NCI-H1092 (cell line): ENCODE measurements at regions not wholly inside any gene's neighbourhood (a gene's known extent, or its start where the extent isn't known, plus 50 kb on each side); places are given as distances from the start of the nearest gene placed in this dataset.
"Not testable (repeated sequence)": the region's sequence is repeated elsewhere in the genome, so short reads cannot be mapped to it uniquely, and the experiment has no call there.

ENCODE experiments used
- DNase-seq: peaks from one replicate; lab custom pipeline; 2025; lab: John Stamatoyannopoulos, UW

DNA sequence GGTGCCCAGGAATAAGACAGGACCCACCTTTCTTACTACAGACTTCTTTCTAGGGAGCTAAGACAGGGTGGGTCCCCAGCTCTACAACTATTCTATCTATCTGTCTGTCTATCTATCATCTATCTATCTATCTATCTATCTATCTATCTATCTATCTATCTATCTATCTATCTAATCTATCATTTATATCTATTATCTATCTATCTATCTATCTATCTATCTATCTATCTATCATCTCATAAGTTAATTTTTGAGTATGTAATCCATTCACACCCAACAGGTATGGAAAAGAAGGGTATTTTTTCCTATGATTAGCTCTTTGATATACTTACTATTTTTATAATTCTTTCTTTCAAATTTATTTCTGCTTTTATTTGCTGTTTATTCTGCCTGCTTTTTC, 55.9 kb downstream of the BAMBI start:
- no peak for DNase-seq

DNA sequence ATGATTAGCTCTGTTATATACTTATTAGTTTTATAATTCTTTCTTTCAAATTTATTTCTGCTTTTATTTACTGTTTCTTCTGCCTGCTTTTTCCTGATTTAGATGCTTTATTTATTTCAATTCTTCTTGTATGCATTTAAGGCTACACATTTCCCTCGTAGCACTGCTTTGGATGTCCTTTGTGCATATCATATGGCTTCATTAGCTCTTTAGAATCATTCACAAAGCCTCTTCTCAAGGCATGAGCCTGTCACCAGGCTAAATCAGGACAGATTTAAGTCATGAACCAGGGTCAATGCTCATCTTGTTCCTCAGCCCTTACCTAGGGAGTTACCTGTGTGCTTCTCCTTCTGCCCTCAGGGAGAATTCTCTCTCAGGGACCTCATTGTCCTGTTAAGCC, 56.3 kb downstream of the BAMBI start:
- DNase-seq: no peak

DNA sequence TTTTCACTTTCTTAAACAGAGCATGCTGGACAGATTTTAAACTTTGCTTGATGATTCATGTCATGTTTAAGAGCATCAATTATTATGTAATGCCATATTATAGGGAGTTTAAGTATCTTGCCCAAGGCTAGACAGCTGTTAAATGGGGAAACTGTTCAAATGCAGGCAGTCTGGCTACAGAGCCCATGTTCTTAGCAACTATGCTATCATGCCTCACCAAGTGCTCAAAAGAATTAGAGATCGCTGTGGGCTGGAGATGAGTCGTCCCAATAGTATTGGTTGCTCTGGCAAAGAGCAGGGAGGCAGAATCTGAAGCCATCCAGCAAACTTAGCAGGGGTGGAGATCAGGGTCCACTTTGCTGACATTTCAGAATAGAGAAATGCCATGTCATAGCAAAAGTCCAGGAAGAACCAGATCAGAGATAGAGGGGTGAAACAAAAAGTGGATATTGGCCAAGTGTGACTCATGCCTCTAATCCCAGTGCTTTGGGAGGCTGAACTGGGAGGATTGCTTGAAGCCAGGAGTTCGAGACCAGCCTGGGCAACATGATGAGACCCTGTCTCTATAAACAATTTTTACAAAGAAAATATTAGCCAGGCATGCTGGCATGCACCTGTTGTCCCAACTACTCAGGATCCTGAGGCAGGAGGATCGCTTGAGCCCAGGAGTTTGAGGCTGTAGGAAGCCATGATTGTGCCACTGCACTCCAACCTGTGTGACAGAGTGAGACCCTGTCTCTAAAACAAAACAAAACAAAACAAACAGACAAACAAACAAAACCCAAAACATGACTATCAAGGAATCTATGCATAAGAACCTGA, 57.8 kb downstream of the BAMBI start:
- DNase-seq: no peak

DNA sequence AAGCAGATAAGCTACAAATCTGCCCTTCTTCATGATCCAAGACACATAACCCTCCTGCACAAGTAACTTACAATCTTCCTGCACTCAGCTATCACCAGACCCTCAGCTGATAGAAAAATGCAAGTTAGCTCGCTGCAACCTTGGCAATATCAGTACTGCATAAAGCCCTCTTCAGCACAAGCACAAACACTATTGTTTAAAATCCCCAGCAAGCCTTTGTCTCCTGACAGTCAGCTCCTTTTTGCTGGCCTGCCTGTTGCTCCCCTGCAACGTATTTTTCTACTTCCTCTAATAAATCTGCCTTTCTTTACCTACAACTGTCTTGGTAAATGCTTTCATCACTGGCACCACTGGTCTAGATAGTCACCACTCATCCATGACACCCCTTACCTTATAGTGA, 59.8 kb downstream of the BAMBI start:
- DNase-seq: no peak

DNA sequence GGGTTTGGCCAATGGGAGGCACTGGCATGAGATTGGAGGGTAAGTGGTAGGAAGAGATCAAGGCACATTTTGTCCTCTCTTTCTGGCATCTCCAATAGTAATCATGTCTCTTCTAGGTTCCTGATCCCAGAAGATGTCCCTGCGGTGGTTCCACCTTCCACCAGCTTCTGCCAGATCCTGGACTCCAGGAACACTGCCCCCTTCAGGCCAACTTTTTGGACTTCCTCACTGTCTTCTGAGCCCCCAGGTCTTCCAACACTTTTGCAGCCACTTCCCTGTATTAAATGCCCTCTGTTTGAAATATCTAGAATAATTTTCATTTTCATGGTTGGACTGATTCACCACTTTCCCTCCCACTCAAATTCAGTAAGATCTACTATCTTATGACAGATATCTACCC, 60.9 kb downstream of the BAMBI start:
- no peak for DNase-seq

DNA sequence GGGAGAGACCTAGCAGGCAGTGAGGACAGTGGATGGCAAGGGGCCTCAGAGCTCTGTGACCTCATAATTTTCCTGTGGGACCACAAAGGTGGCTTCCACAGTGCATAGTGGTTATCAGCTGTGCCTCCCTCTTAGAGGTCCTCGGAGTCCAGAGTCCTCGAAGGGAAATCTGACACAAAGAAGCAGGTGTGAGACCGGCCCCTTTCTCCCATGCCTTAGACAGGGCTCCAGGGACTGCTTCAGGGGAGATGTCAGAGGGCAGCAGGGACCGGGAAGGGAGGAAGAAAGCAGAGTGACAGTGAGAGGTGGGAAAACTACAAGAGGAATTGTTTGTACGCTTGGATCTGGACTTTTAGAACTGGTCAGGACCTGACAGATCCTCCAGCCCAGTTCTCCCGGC, 66.3 kb downstream of the BAMBI start:
- DNase-seq: no peak

DNA sequence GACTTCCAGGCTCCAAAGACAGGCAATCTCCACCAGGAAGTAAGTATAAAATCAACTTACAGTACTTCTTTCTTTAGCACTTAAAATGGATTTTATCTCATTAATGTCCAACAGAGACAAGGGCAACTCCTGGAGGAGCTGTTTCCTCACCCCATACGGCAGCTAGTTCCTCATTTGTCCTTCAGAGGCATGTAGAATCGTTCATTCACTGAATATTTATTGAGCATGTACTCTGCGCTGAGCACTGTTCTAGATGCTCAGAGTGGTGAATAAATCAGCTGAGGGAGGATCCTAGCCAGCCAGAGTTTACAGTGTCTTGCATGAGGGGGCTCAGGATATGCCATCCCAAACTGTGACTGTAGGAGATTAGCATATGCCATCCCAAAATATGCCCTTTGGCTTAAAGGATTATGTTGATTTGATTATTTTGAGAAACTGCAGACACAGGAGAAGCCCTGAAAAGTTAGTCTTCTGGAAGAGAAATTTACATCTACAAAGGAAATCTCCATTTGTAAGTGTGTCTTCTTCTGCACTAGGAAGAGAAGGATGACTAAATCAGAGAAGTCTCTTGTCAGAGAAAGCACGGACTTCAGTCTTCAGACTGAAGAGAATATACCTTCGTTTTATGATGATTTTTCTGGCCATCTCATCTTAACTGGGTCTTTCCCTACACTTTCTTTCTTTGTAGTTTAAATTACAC, 66.9 kb downstream of the BAMBI start:
- DNase-seq: no peak

DNA sequence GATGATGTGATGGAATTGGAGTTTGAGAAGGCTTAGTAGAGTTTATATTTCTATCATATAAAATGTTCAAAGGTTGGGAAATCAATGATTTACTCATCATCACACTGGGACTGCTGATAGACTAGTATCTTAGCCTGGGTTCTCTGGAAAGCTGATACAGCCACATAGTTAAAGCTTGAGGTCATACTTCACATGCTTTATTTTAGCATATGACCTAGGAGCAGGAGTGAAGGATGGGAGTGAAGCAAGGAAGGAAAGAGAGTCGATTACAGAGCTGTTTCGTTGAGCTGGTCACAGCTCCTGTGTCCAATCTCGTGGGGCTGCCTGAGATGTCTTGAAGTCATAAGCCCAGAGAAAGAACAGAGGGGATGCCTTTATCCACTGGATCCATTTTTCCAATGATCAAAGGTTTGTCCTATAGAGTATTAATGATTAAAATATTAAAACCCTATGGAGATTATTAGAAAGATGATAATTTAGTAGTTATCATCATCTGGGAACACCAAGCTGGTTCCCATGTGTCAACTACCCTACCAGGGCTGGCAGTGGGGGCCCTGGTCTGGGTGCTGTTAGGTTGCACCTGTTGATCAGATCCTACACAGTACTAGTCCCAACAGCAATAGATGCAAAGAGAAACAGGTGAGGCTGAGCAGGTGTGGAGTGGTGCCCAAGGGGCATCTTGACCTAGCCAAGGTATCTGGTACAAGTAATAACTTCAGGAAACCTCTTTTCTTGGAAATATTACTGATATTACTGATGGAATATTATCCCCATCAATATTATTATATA, 77.8 kb downstream of the BAMBI start:
- DNase-seq: no peak

DNA sequence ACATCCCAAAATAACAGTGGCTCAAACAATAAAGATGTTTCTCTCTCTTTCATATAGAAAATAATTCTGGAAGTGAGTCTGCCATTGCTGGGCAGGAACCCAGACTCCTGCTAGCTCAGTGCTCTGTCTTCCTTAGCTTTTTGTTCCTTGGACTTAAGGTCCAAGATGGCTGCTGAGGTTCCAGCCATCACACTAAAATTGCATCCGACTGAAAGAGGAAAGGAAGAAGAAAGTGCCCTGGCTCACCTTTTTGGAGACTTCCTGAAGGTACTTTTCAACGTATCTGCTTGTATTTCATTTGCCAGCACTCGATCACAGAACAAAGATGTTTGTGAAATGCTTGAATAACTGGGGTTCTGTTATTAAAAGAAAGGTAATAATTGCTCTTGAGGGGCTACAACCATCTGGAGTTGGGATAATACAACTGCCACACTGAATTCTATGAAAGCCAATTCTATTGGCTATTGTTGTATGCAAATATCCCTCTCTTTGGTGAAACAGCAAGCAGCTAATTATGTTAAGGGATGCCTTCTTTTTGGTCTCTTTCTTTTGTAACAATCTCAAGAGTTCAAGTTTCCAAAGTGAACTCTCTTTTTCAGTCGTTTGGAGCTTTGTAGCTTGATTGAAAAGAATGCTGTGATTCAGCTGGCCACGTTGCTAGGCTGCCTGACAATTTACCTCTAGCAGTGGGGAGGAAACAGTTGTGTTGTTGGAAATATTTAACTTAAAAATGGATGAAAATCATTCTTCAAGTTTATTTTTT, 83.9 kb downstream of the BAMBI start:
- DNase-seq: no peak

DNA sequence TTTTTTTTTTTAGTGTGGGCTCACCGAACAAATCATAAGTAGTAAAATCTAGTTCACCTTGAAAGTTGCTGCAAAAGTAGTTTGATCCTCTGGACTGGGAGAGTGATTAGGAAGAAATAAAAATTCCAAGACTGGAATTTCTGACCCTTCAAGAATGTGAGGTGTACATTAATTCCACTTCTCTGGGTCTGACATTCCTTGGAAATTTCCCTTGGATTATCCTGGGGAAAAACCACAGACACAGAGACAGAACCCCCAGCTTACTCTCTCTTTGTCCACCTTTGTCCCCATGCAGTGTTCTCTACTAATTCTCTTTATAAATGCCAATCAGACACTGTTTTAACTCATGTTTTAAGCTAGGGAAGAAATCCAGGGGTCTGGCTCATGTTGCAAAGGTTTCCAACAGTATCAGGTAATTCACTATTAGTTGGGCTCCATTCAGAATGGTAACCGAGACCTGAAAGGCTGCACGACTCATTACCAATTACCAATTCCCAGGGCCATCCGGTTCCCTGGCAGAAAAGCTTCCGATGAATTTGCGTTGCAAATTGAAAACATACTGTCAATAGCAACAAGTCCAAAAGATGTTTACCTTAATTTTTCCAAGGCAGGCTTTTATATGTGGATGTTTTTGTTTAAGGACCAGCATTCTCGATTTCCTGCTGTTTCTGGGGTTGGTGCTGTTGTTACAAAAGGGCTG, 86.3 kb downstream of the BAMBI start:
- no peak for DNase-seq

DNA sequence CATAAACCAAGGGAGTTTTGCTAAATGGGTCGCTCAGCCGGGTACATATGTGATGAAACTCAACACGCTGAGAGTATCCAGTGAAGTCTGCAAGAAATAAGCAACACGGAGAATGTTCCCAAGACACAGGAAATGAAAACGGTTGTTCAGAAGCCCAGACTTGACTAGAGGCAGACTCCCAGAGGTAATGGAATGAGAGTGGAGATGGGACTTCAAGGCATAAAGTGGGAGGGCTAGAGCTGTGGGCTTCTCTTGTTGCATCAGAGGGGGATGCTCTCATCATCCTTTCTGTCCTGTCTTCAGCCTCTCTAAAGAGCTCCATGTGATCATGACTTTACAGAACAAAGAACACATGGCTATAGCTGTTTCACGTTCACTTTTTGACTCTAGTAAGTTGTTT, 88.3 kb downstream of the BAMBI start:
- no peak for DNase-seq

DNA sequence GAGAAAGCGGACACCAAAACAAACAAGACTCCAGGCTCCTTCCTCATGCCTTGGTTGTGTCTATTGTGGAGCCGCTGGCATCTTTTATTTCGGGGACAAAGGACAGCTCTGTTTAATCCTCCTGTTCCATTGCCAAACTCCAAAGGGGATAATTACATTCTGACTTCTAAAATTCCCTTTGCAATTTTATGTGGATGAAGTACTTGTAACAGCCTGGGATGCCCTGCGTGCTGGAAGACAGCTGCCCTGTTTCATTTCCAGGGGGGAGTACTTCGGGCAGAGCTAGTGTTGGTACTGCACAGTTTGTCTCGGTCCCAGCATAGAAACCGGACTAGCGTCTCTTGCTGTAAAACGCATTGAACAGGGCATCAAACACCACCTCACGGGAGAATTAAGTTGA, 90.9 kb downstream of the BAMBI start:
- DNase-seq: peak; percentile 21

DNA sequence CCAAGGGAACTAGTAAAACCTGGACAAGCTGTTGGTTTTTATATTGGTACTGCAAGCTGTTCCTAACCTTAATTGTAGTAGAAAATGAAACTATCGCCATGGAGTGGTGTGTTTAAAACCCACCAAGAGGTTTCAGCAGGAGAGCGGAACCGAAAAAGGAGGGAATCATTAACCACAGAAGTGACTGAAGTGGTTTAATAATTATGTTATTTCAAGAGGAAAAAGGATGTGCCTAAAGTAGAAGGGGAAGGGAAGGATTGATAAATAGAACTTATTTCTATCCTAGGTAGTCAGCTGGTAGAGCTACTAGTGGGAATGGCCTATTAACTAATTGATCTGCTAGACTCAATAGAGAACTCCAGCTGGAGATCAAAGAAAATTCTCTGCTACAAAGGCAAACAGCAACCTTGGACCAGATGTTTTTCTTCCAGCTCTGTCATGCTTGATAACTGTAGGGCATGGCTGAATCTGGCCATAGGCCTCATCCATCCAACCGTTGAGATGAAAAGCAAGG, 91.8 kb downstream of the BAMBI start:
- peak; percentile 33 for DNase-seq

DNA sequence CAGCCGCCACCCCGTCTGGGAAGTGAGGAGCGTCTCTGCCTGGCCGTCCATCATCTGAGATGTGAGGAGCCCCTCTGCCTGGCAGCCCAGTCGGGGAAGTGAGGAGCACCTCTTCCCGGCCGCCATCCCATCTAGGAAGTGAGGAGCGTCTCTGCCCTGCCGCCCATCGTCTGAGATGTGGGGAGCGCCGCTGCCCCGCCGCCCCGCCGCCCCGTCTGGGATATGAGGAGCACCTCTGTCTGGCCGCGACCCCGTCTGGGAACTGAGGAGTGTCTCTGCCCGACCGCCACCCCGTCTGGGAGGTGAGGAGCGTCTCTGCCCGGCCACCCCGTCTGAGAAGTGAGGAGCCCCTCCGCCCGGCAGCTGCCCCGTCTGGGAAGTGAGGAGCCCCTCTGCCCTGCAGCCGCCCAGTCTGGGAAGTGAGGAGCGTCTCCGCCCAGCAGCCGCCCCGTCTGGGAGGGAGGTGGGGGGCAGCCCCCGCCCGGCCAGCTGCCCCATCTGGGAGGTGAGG, 94.3 kb downstream of the BAMBI start:
- DNase-seq: not testable (repeated sequence)

DNA sequence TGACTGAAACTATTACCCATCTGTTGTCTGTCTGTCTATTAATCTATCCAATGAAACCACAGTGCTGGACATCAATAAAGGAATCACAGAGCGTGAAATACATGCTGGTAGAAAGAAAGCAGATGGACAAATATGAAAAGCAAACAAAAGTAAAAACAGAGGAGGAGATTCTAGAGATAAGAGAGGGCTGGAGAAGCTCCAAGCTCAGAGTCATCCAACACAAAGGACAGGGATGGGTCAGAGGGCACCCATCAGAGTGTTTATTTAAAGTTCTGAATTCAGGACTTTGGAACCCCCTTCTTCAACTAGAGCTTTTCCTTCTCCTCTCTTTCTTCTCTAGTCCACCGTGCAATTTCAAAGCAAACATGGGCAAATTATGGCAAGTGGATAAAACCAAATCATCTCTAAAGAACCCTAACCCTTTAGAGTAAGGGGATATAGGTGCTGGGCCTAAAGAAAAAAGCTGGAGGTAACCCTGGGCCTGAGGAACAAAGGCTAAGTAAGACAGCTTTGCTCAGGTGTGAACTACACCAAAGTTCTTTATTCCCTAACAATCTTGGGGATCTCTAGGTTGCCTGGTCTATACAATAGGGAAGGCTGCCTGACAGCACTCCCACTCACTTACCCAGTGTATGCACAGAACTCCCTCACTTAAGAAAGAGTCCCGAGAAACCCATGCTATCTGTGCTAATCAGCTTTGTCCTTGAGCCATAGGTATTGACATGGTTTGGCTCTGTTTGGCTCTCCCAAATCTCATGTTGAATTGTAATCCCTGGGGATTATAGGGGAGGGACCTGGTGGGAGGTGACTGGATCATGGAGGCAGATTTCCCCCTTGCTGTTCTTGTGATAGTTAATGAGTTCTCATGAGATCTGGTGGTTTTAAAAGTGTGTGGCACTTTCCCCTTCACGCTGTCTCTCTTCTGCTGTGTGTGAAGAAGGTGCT, 97.0 kb downstream of the BAMBI start:
- no peak for DNase-seq

DNA sequence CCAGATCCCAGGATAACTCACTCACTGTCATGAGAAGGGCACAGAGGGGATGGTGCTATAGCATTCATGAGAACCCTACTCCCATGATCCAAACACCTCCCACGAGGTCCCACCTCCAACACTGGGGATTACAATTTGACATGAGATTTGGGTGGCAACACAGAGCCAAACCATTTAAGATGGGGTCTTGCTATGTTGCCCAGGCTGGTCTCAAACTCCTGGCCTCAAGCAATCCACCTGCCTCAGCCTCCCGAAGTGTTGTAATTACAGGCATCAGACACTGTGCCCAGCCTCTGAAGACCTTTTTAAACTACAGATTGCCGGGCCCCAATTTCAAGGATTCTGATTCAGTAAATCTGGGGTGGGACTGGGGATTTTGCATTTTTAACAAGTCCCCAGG, 98.5 kb downstream of the BAMBI start:
- DNase-seq: no peak

DNA sequence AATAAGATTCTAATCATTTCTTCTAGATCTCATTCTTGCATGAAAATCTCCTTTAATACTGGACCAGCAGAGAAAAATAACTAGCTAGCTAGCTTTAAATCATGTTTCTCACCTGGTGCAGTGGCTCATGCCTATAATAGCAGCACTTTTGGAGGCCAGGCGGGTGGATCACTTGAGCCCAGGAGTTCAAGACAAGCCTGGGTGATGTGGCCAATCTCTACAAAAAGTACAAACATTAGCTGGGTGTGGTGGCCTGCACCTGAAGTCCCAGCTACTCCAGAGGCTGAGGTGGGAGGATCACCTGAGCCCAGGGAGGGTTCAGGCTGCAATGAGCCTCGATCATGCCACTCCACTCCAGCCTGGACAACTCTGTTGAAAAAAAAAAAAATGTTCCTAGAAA, 99.2 kb downstream of the BAMBI start:
- no peak for DNase-seq

DNA sequence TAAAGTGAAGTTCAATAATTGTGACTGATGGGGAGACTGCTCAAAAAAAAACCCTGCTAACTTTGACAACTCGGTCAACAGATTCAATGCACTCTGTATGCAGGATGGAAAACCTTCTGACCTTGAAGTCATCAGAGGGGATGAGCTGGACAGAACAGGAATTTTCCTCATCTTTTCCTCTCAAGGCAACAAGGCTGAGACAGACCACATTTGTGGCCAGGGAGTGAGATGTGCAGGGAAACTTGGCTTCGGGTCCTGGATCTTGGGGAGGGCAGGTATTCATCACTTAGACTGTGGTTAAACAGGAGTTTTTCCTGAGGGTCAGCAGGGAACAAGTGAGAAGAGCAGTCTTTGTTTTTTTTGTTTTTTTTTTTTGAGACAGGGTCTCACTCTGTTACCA, 100.6 kb downstream of the BAMBI start:
- no peak for DNase-seq

DNA sequence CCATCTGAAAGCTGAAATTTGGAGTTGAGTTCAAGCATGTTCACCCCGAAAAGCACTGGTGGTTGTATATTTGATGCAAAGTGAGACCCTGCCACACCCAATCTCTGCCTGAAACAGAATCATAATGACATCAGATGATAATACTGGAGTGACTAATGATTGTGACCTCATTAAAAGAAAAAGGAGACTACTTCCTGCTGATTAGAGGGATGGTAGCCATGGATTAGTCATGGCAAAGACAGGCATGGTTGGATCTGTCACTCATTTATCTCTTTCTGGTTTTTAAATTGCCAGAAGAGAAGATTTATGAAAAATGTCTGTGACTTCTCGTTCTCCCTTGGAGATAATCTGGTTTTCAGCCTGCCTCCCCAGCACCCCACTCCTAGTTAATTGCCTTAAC, 101.2 kb downstream of the BAMBI start:
- no peak for DNase-seq

DNA sequence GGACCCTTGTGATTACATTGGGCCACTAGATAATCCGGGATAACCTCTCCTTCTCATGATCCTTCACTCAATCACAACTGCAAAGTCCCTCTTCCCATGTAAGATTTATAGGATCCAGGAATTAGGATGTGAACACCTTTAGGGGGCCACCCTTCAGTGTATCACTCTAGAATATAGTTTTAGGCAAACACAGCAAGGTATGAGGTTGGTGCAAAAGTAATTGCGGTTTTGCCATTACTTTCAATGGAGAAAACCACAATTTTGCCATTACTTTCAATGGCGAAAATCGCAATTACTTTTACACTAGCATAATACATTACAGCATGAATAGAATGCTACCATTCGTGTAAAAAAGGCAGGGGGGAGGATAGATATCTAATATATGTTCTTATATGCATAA, 104.0 kb downstream of the BAMBI start:
- DNase-seq: no peak
